GM18505 (cell line): ENCODE measurements at regions not wholly inside any gene's neighbourhood (a gene's known extent, or its start where the extent isn't known, plus 50 kb on each side); places are given as distances from the start of the nearest gene placed in this dataset.
"Not testable (repeated sequence)": the region's sequence is repeated elsewhere in the genome, so short reads cannot be mapped to it uniquely, and the experiment has no call there.

ENCODE experiments used
- ATAC-seq: cut with Tn5 transposase; IDR thresholded peaks from one replicate; pipeline ENCODE4 v1.9.1; 2021; ENCODE audit not compliant: unreplicated experiment
- POLR2A ChIP-seq: IDR thresholded peaks from 4 replicates; pipeline ENCODE4 v1.6.1; 2011; ENCODE audit warnings: borderline replicate concordance; ENCODE audit not compliant: insufficient read depth, insufficient read length; ENCODE audit errors: extremely low read depth

DNA sequence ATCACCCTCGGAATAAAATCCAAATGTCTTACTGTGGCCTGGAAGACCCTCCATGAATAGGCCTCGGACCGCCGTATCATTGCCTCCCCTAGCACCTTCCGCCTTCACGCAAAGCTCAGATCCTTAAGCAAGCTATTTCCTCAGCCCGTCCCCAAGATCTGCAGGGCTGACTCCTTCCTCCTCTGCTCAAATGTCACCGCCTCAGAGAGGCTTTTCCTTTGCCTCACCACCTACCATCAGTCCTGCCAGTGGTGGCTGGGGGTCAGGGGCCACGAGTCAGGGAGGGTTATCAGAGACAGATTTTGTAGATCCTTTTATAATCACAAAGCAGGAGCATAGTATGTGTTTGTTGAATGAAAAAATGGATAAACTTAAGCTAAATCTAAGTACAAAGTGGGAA is 74.4 kb upstream of the KIF2A start:
- ATAC-seq = no peak
- no peak for TF ChIP-seq POLR2A

DNA sequence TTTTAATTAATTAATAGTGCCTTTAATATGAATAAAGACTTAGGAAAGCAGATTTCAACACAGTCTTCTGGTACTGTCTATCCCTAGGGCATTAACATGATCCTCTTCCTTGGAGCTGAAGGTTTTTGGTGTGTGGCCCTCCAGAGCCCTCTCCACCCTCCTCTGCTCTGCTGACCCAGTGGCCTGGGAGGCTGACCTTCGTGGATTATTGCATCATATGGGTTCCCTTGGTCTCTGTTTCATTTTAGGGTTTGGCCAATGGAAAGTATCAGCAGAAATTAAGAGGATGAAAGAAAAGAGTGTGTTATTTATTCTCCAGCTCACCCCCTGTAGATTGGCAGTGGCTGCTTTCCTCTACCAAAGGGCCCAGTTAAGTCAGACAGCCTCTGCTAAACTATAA is 73.8 kb upstream of the KIF2A start:
- ATAC-seq = not testable (repeated sequence)

DNA sequence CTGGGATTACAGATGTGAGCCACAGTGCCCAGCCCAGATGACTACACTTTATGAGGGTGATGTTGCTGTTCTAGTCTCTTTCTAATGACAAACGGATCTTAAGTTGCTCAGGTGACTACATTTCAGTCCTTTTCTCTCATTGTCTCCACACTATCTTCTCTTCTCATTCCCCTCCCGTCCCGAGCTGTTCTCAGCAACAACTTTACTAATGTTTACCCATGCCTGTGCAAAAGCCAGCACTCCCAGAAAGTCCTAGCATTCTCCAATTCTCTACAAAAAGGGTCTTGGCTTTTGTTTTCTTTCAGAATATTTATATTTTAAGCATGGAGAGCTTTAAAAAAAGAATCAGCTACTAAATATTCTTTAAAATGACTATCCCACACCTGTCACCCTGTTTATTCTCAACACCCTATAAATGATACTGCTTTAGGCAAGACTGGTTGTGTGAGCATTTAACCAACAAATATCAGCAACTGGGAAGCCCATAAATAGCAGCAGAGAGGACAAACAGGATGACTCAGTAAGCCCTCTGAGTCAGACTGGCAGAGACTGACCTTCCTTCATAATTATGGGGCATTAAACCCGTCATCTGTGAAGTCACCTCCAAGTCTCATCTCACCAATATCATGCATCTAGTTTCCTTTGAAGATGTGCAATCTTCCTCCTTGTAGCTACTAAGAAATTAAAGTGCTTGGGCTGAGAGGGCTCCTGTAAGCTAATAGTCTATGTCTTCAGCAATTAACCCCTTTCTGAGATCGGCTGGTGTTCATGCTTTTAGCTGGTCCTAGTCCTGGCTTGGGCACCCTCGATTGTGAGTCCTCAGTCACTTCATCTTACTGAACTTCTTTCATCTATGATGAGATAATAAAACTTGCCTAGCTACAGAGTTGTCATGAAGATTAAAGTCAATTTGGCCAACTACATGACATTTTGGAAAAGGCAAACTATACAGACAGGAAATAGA is 72.6 kb upstream of the KIF2A start:
- peak; percentile 77 for ATAC-seq

DNA sequence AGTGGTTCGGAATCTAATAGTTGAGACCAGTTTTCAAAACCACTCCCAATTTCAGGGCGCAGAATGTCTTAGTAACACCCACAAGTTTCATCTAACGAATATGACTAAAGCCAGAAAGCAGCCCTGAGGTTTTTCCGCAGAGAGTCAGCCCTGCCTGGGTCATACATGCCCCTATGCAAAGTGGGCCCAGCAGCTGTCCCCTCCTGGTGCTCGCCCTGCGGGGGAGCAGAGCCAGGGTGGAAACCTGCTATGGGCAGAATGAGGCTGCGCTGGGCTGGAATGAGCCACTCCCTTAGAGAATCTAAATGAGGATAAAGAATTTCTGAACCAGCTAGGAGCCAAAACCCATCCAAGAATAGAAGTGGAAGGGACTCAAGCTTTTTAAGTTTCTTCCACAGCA is 69.4 kb upstream of the KIF2A start:
- ATAC-seq = not testable (repeated sequence)

DNA sequence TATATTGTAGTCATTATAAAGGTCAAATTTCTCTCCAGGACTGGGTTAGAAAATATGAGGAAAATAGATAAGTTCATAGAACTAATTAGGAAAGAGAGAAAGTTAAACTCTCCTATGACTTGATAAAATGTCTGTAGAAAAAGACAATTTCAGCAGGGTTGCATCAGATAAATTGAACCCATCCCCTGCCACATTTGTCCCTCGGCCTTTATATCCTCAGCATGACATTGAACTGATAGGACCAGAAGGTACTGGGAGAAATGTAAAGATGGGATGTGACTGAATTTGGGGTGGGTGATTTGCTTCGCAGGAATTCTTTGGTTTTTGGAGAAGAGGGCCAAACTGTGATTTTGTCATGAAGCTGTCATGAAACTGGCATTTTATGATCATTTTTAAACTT is 68.1 kb upstream of the KIF2A start:
- ATAC-seq = not testable (repeated sequence)

DNA sequence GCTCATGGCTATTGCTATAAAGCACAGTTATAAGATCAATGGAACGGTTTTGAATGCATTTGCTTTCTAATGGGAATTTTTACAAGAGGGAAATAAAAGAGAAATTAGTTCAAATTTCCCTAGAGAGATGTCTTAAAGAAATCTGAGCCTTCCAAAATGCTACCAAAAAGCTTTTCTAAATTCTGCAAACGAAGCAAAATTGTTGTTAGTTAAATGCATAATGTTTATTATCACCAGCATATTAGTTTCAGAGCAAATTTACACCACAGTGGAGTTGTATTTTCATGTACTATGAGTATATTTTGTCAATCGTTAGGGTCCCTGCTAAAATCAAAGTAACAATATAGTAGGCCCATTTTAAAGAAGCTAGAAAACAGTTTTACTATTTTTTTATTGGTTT is 67.4 kb upstream of the KIF2A start:
- not testable (repeated sequence) for ATAC-seq

DNA sequence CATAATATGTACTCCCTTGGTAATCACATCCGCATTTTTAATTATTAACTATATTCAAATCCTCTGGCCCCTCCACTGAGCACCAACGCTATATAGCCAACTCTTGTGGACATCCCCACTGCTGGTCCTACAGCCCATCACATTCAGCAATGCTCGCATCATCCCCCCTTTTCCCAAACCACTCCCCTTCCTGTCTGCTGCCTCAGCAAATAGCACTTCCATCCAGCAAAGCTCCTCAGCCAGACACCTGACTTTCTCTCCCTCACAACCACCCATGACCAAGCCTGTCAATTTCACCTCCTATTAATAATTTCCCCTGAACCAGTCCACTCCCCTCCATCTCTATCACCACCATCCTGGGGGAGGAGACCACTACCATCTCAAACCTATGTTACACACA is 65.5 kb upstream of the KIF2A start:
- ATAC-seq = not testable (repeated sequence)

DNA sequence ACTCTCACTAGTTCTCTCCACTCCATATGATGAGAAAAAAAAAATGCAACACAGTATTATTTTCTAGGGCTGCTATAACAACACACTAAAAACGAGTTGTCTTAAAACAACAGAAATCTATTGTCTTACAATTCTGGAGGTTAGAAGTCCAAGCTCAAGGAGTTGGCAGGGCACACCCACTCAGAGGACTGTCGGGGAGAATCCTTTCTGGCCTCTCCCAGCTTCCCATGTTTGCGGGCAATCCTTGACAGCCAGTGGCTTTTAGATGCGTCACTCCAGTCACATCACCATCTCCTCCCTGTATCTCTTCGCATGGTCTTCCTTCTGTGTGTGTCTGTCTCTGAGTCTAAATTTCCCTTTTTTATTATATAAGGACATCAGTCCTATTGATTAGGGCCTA is 64.0 kb upstream of the KIF2A start:
- ATAC-seq = not testable (repeated sequence)

DNA sequence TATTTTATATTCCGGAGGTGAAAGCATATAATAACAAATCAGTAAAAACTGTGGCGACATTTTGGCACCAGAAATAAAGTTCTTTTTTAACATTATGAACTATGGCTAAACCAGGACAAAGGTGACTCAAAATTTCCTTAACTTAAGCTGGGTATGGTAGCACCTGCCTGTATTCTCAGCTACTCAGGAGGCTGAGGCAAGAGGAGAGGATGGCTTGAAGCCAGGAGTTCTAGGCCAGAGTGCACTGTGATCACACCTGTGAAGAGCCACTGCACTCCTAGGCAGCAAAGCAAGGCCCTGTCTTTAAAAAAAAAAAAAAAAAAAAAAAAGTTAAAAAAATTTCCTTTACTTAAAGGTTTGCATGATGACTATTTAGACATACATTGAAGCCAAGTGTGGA is 63.0 kb upstream of the KIF2A start:
- not testable (repeated sequence) for ATAC-seq

DNA sequence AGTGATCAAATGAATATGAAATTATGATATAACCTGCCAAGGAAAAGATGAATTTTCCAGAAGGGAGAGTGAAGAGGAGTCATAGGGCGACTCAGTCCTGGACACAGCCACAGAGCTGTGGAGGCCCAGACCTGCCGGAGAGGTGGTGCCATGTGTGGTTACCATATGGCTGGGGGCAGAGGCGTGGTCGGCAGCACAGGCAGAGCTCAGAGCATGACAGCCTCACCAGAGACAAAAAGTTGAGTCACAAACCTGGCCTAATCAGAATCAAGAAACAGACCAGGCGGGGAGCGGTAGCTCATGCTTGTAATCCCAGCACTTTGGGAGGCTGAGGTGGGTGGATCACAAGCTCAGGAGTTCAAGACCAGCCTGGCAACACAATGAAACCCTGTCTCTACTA is 57.8 kb upstream of the KIF2A start:
- ATAC-seq = not testable (repeated sequence)

DNA sequence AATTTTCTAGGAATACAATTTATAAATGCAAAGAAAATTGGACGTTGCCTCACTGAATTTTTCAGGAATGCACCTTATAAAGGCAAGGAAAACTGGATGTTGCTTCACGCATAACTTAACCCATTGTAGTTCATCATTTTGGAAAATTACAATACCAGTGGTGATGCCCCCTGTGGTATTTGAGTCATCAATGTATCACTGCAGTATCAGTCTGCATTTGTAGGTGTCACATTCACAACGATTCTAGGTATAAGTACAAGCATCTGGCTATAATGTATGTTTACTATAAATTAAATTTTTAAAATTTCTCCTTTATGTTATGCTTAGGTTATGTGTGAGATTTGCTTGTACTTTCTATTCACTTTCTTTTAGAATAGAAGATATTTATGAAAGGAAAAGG is 55.9 kb upstream of the KIF2A start:
- not testable (repeated sequence) for ATAC-seq

DNA sequence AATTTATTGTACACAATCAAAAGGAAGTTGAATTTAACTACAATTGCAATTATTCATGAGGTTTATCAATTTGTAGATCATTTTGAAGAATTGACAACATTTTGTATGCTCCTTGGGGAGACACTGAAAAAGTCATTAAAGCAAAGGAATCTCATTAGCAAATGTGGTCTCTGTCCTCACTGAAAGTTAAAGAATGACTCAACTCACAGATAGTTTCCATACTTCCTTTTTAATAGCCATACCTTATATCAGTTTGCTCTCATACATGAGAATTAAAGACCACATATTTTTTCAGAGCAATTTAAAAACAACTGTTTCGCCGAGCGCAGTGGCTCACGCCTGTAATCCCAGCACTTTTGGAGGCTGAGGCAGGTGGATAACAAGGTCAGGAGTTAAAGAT is 55.1 kb upstream of the KIF2A start:
- not testable (repeated sequence) for ATAC-seq

DNA sequence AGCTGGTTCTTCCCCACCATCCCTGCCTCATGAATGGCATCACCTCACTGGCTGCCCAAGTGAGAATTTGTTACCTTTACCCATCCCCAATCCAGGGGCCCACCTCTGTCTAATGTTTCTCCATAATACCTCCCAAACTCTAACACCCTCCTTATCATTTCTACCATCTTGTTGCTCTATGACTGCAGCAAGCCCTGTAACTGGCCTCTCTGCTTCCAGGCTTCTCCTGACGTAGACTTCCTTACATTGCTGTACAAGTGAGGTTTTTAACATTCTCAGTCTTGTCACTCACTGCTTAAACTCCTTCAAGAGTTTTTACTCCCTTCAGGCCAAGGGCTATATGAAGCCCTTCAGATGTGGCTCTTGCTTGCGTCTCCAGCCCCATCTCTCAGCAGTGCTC is 53.5 kb upstream of the KIF2A start:
- ATAC-seq = not testable (repeated sequence)

DNA sequence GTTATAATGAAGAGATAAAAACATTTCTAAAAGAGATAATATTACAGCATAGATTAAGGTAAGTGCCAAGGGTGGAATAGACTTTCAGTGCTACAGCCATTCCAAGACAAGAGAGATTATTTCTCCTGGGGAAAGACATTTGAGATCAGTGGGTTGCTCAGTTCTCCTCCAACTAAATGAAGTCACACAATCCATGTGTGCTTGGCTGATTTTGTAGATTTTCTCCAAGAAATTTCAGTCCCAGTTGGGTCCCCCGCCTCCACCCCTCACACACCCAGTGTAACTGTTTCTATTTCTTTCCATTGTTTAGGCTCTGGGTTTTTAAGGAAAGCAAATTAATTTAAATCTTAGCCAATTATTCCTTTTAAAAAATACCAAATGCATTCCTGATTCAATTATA is 50.5 kb upstream of the KIF2A start:
- ATAC-seq = not testable (repeated sequence)

DNA sequence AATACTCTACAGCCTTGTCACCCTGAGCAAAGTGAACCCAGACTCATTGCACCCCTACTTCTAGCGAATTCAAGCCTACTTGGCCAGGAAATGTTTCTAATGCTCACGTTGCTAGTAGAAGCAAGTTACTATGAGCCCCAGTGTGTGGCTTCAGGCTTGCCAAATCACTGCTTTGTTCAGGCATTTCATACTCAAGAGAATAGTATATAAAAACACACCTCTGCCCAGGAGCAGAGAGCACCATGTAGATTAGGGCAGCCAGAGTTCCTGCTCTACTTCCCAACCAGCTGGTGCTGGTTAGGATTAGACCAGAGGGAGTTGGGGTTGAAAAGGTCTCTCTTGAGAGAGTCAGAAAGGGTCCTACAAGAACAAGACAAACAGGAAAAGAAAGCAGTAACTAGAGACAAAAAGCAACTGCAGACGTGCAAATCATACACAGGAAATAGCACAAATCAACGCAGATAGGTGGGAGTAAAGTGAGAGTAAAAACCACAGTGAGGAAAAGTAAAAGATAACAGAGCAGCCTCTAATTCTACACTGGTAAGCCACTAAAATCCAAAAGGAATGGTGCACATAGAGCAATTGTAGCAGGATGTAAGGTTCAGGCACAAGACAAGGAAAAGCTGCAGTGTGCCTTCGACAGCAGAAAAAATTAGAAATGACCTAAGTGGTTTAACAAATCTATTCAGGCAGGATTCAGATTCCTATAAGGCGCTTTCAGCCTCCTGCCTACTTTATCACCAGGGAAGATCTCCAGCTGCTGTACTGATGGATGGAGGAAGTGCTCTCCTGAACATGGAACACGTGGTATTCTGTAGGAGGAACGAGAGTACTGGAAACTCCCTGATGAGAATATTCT is 49.6 kb upstream of the KIF2A start:
- TF ChIP-seq POLR2A = no peak
- ATAC-seq = peak; percentile 74
